Pulmonary artery endothelial cell (primary cell): ENCODE measurements at regions not wholly inside any gene's neighbourhood (a gene's known extent, or its start where the extent isn't known, plus 50 kb on each side); places are given as distances from the start of the nearest gene placed in this dataset.

Experiments
- DNase-seq: peaks from one replicate; pipeline ENCODE4 v3.0.0-alpha.2; 2011; ENCODE audit warnings: low read depth, low spot score

GRCh38 chr17:36661047-36661666 lies 59.8 kb downstream of the MRM1 start:
- DNase-seq = no peak

DNA sequence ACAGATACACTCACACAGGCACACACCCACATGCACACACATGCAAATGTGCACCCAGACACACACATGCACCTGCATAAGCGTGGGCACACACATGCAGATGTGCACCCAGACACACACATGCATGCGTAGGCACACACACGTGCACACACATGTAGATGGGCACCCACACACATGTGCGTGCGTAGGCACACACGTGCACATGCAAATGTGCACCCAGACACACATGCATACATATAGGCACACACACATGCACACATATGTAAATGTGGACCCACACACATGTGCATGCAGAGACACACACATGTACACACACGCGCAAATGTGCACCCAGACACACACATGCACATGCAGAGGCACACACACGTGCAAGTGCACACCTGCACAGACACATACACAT lies 60.3 kb downstream of the MRM1 start:
- no peak for DNase-seq

GRCh38 chr17:36665417-36665816 lies 64.0 kb downstream of the MRM1 start:
- no peak for DNase-seq

DNA sequence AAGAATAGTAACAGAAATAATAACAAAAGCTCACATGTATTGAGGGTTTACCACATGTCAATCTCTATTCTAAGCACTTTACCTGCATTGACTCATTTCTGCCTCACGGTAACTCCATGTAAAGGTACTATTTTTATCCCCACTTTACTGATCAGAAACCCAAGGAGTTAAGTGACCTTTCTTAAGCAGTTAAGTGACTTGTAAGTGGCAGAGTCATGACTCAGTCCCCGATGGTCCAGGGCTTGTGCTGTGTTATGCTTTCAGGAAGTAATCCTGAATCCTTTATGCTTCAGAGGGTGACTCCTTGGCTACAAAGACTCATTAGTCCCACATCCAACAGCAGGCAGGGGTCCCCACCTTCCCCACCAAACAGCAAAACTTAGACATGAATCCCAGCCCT lies 66.5 kb downstream of the MRM1 start:
- no peak for DNase-seq

- DNase-seq = no peak
These were observed 67.4 kb downstream of the MRM1 start for GRCh38 chr17:36668824-36669223.

DNA sequence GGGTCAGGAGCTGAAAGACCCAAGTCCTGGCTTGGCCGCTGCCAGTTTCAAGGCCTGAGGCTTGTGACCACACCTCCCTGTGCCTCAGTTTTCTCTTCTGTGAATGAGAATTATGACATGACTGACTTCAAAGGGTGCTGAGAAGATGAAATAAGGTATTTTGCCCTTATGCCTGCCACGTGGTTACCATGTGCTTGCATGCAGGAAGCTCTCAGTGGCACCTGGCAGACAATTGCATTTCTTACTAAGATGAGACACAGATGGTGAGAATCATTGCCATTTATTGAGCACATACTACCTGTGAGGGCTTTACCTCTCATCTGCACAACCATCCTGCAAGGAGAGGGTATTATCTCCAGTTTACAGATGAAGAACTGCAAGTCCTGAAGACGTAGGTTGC lies 69.8 kb downstream of the MRM1 start:
- DNase-seq = no peak

DNA sequence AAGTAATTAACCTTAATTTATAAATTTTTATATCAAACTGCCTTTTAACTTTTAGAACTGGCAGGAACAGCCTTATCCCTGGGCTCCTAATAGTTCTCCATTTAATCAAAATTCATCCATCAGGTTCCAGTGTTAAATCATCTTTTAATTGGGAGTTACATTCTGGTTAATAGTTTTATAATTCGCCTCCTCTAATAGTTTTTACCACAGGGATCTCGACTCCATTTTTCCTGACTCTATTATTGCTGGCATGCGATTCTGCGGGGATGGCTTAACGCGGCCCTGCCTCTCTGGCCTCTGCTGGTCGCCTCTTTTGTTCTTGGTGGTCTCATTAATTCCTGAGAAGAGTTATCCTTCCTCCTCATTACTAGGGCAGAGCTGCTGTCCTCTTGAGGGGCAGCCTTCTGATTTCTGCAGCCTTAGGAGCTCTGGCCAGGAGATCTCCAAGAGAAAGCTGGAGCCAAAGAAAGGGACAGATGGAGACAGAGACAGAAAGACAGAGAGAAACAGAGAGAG lies 71.1 kb downstream of the MRM1 start:
- no peak for DNase-seq

- DNase-seq = no peak
These were observed 71.7 kb downstream of the MRM1 start for GRCh38 chr17:36673068-36673467.

DNA sequence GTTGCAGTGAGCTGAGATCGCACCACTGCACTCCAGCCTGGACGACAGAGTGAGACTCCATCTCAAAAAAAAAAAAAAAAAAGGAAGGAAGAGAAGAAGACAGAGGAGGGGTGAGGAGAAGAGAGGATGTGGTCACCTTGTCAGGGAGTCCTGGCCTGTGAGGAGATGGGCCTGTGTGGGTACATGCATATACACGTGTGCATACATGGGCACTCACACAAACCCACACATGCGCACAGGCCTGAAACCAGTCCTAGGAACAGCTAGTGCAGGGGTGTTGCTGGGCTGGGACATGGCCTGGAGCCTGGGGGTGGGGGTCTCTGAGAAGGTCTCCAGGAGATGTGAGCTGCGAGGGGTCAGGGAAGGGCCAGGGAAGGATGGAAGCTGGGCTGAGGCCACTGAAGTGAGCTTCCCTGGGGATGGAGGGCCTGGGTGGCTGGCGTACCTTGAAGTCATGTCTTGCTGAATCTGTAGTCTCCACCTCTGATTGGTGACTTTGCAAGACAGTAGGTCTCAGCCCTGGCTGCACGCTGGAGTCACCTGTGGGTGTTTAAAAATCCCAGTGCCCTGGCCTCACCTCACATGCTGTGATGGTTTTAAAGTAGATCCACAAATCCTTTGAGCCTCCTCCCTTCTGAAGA lies 72.4 kb downstream of the MRM1 start:
- no peak for DNase-seq

DNA sequence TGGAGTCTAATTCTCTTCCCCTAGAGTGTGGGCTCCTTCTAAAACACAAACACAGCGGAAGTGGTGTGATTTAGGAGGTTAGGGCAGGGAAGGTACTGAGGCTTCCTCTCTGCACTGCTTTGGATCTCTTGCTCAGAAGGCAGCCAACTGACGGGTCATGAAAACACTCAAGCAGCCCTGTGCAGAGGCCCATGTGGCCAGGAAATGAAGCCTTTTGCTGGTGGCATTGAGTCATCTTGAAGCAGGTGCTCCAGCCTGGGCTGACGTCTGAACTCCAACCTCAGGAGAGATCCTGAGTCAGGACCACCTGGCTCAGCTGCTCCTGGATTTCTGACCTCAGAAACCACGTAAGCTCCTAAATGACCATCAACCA lies 72.9 kb downstream of the MRM1 start:
- DNase-seq = no peak

DNA sequence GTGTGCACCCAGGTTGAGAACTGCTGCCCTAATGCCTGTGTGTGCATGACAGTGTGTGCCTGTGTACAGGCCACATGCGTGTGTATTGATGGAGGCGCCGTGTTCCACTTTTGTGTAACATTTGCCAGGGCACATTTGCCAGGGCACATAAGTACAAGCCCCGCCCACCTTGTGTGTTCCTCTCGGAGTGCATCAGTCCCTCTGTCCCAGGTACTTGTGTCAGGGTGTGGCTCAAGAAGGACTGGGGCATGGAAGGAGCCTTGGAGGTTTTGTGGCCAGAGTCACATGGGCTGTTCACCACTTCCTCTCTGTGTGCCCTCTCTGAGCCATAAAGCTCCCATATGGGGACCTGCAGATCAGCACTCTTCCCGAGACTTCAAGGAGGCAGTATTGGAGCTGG lies 73.9 kb downstream of the MRM1 start:
- no peak for DNase-seq

DNA sequence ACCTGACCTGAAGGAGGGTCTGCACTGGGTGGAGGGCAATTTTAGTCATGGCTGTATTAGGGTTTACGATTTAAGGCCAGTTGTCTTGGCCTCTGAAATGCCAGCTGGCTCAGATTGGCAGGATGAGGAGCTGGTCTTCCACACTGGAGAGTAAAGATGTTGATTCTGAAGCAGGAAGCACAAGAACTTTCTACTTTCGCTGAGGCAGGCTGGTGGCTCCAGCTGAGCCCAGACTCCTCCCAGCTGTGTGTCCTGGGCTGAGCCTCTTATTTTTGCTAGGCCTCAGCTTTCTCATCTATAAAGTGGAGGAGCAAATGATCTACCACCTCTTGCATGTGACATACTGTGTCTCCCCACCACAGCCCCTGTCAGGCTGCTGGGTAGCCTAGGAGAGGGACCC lies 74.4 kb downstream of the MRM1 start:
- DNase-seq = no peak

GRCh38 chr17:36679815-36680467 lies 78.6 kb downstream of the MRM1 start:
- DNase-seq = no peak

DNA sequence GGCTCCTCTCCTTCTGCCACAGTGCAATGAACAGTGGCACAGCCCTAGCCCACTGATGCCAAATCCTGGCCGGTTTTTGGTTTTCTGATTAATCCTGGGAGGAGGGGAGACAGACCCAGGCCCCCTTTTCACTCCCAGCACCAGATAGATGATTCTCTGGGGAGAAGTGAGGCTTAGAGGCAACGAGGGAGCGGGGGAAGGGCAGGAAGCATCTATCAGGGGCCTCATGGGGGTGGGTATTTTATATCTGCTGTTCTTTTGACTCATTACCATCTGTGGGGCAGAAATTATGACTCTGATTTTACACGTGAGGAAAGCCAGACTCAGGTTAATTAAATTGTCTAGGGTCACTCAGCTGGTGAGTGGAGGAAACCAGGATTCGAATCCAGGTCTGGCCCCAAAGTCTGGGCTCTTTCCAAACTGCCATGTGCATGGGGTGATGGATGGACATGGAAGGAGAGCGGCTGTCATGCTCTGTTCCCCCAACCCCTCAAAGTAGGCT lies 79.4 kb downstream of the MRM1 start:
- no peak for DNase-seq

- DNase-seq = no peak
These were observed 81.4 kb downstream of the MRM1 start for GRCh38 chr17:36682773-36683172.

- DNase-seq = no peak
These were observed 82.0 kb downstream of the MRM1 start for GRCh38 chr17:36683387-36683786.

DNA sequence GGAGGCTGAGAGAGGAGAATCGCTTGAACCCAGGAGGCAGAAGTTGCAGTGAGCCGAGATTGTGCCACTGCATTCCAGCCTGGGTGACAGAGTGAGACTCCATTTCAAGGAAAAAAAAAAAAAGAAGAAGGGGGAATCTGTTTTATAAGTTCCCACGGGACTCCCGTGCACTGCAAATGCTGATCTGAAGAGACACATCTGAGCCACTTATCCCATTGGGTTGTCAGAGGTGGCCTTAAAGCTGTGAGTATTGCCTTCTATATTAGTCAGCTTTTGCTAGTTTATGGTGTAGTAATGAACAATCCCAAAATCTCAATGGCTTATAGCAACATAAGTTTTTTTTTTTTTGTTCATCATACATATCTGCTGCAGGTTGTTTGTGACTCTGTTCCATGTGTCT lies 82.8 kb downstream of the MRM1 start:
- DNase-seq = no peak

- no peak for DNase-seq
These were observed 84.8 kb downstream of the MRM1 start for GRCh38 chr17:36686123-36686669.

DNA sequence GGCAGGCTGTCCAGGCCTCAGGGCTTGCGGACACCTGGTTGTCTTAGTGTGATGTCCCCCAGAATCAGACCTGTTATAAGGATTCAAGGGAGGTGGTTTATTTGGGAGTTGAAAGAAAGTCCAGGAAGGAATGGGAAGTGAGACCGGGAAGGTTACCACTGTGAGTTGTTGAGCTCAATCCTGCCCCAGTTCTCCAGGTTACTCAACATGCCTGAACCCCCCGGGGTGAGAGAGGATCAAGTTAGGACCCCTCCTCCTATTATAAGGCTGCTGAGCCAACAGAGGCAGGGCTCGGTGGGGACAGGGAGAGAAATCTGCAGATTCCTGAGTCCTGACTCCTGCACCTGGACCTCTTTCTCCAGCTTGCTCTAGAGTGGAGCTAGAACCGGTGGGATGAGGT lies 86.4 kb downstream of the MRM1 start:
- DNase-seq = no peak

GRCh38 chr17:36689089-36689667 lies 87.8 kb downstream of the MRM1 start:
- DNase-seq = no peak

GRCh38 chr17:36690190-36690589 lies 88.8 kb downstream of the MRM1 start:
- no peak for DNase-seq

DNA sequence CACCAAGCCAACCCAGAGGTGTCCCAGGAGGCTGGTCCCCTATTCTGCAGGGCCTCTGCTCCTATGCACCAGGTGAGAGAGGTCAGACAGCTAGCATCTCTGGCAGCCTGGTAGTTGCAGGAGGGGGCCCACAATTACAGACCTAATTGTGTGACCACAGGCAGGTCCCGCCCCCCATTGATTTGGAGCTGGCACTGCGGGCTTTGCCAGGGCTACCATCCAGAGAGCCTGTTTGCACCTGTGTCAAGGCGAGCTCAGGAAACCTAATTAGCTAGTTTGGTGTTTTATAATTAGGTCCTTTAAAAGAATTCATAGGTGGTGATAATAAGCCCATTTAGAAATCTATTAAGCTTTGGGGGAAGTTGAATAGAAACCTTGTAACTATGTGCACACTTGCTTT lies 90.2 kb downstream of the MRM1 start:
- DNase-seq = no peak
